NB4 (cell line): ENCODE measurements at regions not wholly inside any gene's neighbourhood (a gene's known extent, or its start where the extent isn't known, plus 50 kb on each side); places are given as distances from the start of the nearest gene placed in this dataset.

Experiments used
- MYC ChIP-seq: IDR thresholded peaks from 2 replicates; pipeline ENCODE4 v1.6.1; 2011; ENCODE audit warnings: low read depth, low read length
- POLR2A ChIP-seq: IDR thresholded peaks from 2 replicates; pipeline ENCODE4 v1.6.1; 2011; ENCODE audit warnings: mild to moderate bottlenecking; ENCODE audit not compliant: insufficient read length; ENCODE audit errors: extremely low read depth
- TF ChIP-seq, protein P1 (sequence below): IDR thresholded peaks from one replicate; pipeline ENCODE4 v1.5.1; 2012; ENCODE audit warnings: low read depth, low read length

DNA sequence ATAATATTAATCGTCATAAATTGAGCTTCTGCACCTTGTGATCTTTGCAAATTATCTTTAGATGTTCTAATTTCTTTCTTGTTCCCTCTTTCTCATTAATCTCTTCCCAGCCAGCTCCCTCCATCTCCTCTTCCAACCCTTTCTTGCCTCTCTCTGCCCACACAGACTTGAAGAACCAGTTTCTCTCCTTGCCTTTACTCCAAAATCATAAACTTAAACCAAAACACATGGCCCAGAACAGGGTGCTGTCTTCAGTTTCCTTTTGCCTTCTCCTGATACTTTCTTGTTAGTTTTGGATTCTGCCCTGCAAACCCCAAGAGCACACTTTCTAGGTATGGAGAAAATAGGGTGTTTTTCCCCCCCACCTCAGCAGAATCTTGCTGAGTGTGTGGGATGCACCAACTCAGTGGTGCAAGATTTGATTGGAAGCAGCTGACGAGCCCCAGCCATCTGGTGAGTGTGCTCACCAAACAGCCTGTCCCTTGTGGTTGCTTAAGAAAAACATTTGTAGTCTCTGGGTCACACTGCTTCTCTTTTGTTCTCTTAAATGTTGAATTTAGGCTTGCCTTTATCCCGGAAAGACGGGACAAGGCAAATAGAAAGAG lies 175.8 kb upstream of the MAF start:
- TF ChIP-seq, protein P1, sequence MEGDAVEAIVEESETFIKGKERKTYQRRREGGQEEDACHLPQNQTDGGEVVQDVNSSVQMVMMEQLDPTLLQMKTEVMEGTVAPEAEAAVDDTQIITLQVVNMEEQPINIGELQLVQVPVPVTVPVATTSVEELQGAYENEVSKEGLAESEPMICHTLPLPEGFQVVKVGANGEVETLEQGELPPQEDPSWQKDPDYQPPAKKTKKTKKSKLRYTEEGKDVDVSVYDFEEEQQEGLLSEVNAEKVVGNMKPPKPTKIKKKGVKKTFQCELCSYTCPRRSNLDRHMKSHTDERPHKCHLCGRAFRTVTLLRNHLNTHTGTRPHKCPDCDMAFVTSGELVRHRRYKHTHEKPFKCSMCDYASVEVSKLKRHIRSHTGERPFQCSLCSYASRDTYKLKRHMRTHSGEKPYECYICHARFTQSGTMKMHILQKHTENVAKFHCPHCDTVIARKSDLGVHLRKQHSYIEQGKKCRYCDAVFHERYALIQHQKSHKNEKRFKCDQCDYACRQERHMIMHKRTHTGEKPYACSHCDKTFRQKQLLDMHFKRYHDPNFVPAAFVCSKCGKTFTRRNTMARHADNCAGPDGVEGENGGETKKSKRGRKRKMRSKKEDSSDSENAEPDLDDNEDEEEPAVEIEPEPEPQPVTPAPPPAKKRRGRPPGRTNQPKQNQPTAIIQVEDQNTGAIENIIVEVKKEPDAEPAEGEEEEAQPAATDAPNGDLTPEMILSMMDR: no peak
- TF ChIP-seq POLR2A: no peak
- no peak for TF ChIP-seq MYC
